Neural progenitor cell (in vitro differentiated cells): ENCODE measurements at regions not wholly inside any gene's neighbourhood (a gene's known extent, or its start where the extent isn't known, plus 50 kb on each side); places are given as distances from the start of the nearest gene placed in this dataset.

Source experiments
- DNase-seq: peaks from one replicate; pipeline ENCODE4 v3.0.0-alpha.2; 2016; ENCODE audit warnings: low spot score
- H2AFZ ChIP-seq: fragments of 200-600 bp; sonication (generic); replicated peaks from 2 replicates; pipeline ENCODE4 v1.6.1; 2016; ENCODE audit warnings: antibody characterized with exemption
- H3F3A ChIP-seq: fragments of 200-600 bp; sonication (generic); 2 replicates; pipeline ENCODE4 v1.6.1; 2016; ENCODE audit warnings: antibody characterized with exemption, low read depth
- H3K27ac ChIP-seq: fragments of 200-600 bp; sonication (generic); 2 replicates; pipeline ENCODE4 v1.5.1; 2016; ENCODE audit warnings: mild to moderate bottlenecking
- H3K27me3 ChIP-seq: fragments of 200-600 bp; sonication (generic); 2 replicates; pipeline ENCODE4 v1.6.1; 2016; ENCODE audit warnings: mild to moderate bottlenecking, moderate library complexity
- H3K36me3 ChIP-seq: fragments of 200-600 bp; sonication (generic); 2 replicates; pipeline ENCODE4 v1.5.1; 2016
- H3K4me1 ChIP-seq: fragments of 200-600 bp; sonication (generic); 2 replicates; pipeline ENCODE4 v1.6.1; 2016; ENCODE audit warnings: mixed run types
- H3K4me2 ChIP-seq: fragments of 200-600 bp; sonication (generic); 2 replicates; pipeline ENCODE4 v1.6.1; 2016
- H3K4me3 ChIP-seq: fragments of 200-600 bp; sonication (generic); 2 replicates; pipeline ENCODE4 v1.5.1; 2016
- H3K79me2 ChIP-seq: fragments of 200-600 bp; sonication (generic); 2 replicates; pipeline ENCODE4 v1.6.1; 2016; ENCODE audit warnings: low read depth
- H3K9ac ChIP-seq: fragments of 200-600 bp; sonication (generic); 2 replicates; pipeline ENCODE4 v1.6.1; 2016
- H3K9me3 ChIP-seq: fragments of 200-600 bp; sonication (generic); 2 replicates; pipeline ENCODE4 v1.5.1; 2016; ENCODE audit warnings: low read depth
- H4K20me1 ChIP-seq: fragments of 200-600 bp; sonication (generic); 2 replicates; pipeline ENCODE4 v1.6.1; 2016; ENCODE audit warnings: low read depth
- H3K27ac Mint-ChIP-seq: 3 replicates; pipeline ENCODE4 v1.8.0; 2021; ENCODE audit warnings: mixed read lengths
- H3K27me3 Mint-ChIP-seq: 2 replicates; pipeline ENCODE4 v1.8.0; 2022; ENCODE audit warnings: low read depth, mild to moderate bottlenecking, inconsistent platforms, moderate library complexity, mixed read lengths; ENCODE audit not compliant: insufficient read depth
- H3K36me3 Mint-ChIP-seq: 3 replicates; pipeline ENCODE4 v1.8.0; 2021; ENCODE audit warnings: mixed read lengths
- H3K4me1 Mint-ChIP-seq: 3 replicates; pipeline ENCODE4 v1.8.0; 2021; ENCODE audit warnings: mixed read lengths
- H3K4me3 Mint-ChIP-seq: 3 replicates; pipeline ENCODE4 v1.8.0; 2021; ENCODE audit warnings: mild to moderate bottlenecking, moderate library complexity, mixed read lengths
- H3K9me3 Mint-ChIP-seq: 3 replicates; pipeline ENCODE4 v1.8.0; 2020; ENCODE audit warnings: mixed read lengths
- CTCF ChIP-seq: fragments of 200-600 bp; sonication (generic); IDR thresholded peaks from 2 replicates; pipeline ENCODE4 v1.5.1; 2017; ENCODE audit warnings: antibody characterized with exemption, mild to moderate bottlenecking
- EZH2 ChIP-seq: fragments of 200-600 bp; sonication (generic); IDR thresholded peaks from 2 replicates; pipeline ENCODE4 v1.6.1; 2017; ENCODE audit warnings: antibody characterized with exemption, mild to moderate bottlenecking, moderate library complexity
- EZH2phosphoT487 ChIP-seq: fragments of 200-600 bp; sonication (generic); IDR thresholded peaks from 2 replicates; pipeline ENCODE4 v1.6.1; 2017; ENCODE audit warnings: antibody characterized with exemption

- Mint-ChIP-seq H3K27me3 (peaks cover 6% of the 10 kb centered on the region), H3K27ac (peak overlapping the region; percentile 17), H3K36me3 (no peaks in the 10 kb centered on the region), H3K4me1 (peaks cover 47% of the 10 kb centered on the region), H3K9me3 (no peaks in the 10 kb centered on the region), H3K4me3 (no peak overlapping the region)
- Histone ChIP-seq H3K36me3 (no peaks in the 10 kb centered on the region), H3K27ac (no peak overlapping the region), H3K79me2 (no peaks in the 10 kb centered on the region), H3K9me3 (no peaks in the 10 kb centered on the region), H3K4me2 (peak overlapping the region; percentile 23), H3F3A (peaks cover 53% of the 10 kb centered on the region), H3K27me3 (no peaks in the 10 kb centered on the region), H4K20me1 (no peaks in the 10 kb centered on the region), H2AFZ (peak overlapping the region; percentile 61), H3K9ac (no peak overlapping the region), H3K4me3 (no peak overlapping the region), H3K4me1 (peaks cover 64% of the 10 kb centered on the region)
- TF ChIP-seq EZH2phosphoT487, result no peak
- TF ChIP-seq EZH2, result no peak
- no peak for TF ChIP-seq CTCF
- DNase-seq, result no peak
These were observed 54.3 kb downstream of the MARCHF4 start for GRCh38 chr2:216317831-216318520.

- H3K9me3 Mint-ChIP-seq, result no peaks in the 10 kb centered on the region
- H4K20me1 ChIP-seq, result no peaks in the 10 kb centered on the region
- no peak overlapping the region for H3K4me3 ChIP-seq
- H3K79me2 ChIP-seq, result no peaks in the 10 kb centered on the region
- peak overlapping the region; percentile 58 for H3K4me2 ChIP-seq
- H3K9ac ChIP-seq, result no peak overlapping the region
- peak overlapping the region; percentile 16 for H3K27ac Mint-ChIP-seq
- H3K27me3 ChIP-seq, result no peaks in the 10 kb centered on the region
- H3K36me3 ChIP-seq, result no peaks in the 10 kb centered on the region
- H3K36me3 Mint-ChIP-seq, result no peaks in the 10 kb centered on the region
- no peak for DNase-seq
- H3F3A ChIP-seq, result peaks cover 53% of the 10 kb centered on the region
- peaks cover 6% of the 10 kb centered on the region for H3K27me3 Mint-ChIP-seq
- H3K4me1 Mint-ChIP-seq, result peaks cover 47% of the 10 kb centered on the region
- H3K4me3 Mint-ChIP-seq, result no peak overlapping the region
- no peak overlapping the region for H2AFZ ChIP-seq
- peaks cover 68% of the 10 kb centered on the region for H3K4me1 ChIP-seq
- TF ChIP-seq EZH2, result no peak
- TF ChIP-seq EZH2phosphoT487, result no peak
- no peak for TF ChIP-seq CTCF
- H3K27ac ChIP-seq, result no peak overlapping the region
- H3K9me3 ChIP-seq, result no peaks in the 10 kb centered on the region
These were observed 55.5 kb downstream of the MARCHF4 start for GRCh38 chr2:216316743-216317142.

- peak; percentile 84 for DNase-seq
- peak overlapping the region; percentile 33 for H3K27ac ChIP-seq
- no peaks in the 10 kb centered on the region for H3K9me3 Mint-ChIP-seq
- H4K20me1 ChIP-seq, result no peaks in the 10 kb centered on the region
- no peaks in the 10 kb centered on the region for H3K27me3 ChIP-seq
- no peaks in the 10 kb centered on the region for H3K9me3 ChIP-seq
- peaks cover 68% of the 10 kb centered on the region for H3K4me1 ChIP-seq
- H3K4me2 ChIP-seq, result peak overlapping the region; percentile 58
- H3F3A ChIP-seq, result peaks cover 53% of the 10 kb centered on the region
- no peak overlapping the region for H2AFZ ChIP-seq
- H3K36me3 Mint-ChIP-seq, result no peaks in the 10 kb centered on the region
- peaks cover 2% of the 10 kb centered on the region for H3K27me3 Mint-ChIP-seq
- H3K4me3 ChIP-seq, result no peak overlapping the region
- H3K4me3 Mint-ChIP-seq, result peak overlapping the region; percentile 24
- no peaks in the 10 kb centered on the region for H3K36me3 ChIP-seq
- H3K4me1 Mint-ChIP-seq, result peaks cover 47% of the 10 kb centered on the region
- TF ChIP-seq EZH2, result no peak
- no peak for TF ChIP-seq EZH2phosphoT487
- TF ChIP-seq CTCF, result no peak
- H3K9ac ChIP-seq, result no peak overlapping the region
- no peaks in the 10 kb centered on the region for H3K79me2 ChIP-seq
- peak overlapping the region; percentile 37 for H3K27ac Mint-ChIP-seq
These were observed 56.3 kb downstream of the MARCHF4 start for GRCh38 chr2:216315802-216316603.
